Cerebellar cortex (tissue), 1 donor: ENCODE measurements at regions not wholly inside any gene's neighbourhood (a gene's known extent, or its start where the extent isn't known, plus 50 kb on each side); places are given as distances from the start of the nearest gene placed in this dataset.

Source experiments
- DNase-seq: peaks from one replicate; pipeline ENCODE4 v3.0.0-alpha.2; 2015; ENCODE audit warnings: low spot score

DNA sequence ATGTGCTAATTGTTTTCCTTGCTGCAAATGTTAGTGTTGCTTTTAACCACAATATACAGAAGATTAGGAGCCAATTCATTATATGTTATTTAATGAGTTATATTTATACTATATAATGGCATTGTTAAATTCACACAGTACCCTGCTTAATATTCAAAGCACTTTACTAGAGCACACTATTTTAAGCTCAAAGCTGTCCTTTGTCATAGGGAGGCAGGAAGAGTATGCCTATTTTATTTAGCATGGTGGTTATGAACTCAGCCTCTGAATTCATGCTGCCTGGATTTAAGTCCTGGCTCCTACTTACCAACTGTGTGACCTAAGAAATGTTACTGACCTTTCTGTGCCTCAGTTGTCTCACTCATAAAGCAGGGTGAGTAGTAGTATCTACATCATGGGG is 80.5 kb downstream of the FASTKD2 start:
- no peak for DNase-seq

DNA sequence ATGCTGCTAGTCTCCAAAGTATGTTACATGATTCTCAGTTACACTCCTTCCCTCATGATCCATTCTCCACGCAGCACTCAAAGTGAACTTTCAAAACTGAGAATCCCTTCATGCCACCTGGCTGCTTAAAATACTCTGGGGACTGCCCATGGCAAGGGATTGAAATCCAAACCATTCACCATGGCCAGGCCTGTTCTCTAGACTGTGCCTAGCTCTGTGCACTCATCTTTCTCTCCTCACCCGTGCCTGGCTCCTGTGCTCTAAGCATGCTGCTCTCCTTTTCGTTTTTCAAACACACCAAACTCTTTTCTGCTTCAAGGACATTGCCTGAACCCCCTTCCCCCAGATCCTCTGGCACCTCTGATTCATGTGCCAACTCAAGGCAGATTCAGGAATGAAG is 80.9 kb downstream of the FASTKD2 start:
- DNase-seq: no peak

DNA sequence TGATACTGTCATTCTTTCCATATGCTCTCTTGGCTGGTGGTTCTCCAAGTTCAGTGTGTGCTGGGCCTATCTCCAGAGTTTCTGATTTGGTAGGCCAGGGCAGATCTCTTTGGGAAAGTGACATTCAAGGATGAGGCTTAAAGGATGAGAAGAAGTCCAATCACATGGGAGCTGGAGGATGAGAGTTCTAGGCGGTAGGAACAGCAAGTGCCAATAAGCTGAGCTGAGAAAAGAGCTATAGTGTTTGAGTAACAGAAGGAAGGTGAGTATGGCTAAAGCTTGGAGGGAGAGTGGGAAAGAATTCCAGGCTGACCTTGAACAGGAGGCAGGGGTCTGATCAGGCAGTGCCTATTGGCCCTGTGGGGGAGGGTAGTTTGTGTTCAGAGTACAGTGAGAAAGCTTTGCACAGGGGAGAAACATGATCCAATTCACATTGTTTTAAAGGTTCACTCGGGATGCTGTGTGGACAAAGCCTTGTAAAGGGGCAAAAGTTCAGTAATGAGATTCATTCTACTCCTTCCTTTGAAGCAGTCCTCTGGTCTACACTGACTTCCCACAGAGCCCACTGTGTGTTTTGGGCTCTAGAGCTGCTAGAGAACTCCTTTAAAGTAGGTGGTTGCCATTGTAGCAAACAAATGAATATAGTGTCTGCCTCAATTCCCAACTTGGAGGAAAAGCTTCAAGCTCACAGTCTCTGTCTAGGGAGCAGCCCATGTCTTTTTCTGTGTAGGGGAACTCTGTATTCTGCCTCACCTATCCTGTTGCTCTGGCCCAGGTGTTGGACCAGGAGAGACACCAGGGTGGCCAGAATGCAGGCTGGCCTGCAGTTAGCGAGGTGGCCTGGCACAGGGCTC is 81.8 kb downstream of the FASTKD2 start:
- DNase-seq: peak; percentile 84

DNA sequence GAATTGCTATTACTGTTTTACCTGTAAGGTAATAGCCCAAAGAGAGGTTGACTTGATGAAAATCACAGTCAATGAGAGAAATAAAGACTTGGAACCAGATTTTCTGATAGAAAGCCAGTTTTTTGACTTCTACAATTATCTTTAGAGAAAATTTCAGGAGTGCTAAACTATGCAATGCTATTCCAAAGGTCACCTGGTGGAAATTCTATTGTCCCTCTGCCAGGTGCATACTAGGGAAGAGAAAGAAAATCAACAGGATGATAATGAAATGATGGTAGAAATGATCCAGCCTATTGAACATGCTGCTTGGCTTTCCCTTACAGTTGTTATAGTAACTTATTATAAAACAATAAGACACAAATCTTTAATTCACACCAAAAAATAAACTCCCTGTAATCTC is 85.0 kb downstream of the FASTKD2 start:
- DNase-seq: no peak

DNA sequence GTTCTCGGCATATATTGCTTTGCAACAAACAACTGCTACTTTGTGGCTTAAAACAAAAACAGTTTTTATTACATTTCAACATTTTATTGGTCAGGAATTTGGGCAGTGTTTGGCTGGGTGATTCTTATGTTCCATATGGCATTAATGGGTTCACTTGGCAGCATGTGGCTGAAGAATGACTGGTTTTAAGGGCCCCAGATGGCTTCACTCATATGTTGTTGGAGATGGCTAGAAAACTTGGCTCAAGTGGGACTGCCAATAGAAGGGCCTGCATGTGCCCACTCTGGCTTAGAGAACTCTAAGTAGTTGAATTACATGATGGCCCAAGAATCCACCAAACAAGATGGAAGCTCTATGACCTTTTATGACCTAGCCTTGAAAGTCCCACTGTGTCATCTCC is 86.1 kb downstream of the FASTKD2 start:
- peak; percentile 62 for DNase-seq

DNA sequence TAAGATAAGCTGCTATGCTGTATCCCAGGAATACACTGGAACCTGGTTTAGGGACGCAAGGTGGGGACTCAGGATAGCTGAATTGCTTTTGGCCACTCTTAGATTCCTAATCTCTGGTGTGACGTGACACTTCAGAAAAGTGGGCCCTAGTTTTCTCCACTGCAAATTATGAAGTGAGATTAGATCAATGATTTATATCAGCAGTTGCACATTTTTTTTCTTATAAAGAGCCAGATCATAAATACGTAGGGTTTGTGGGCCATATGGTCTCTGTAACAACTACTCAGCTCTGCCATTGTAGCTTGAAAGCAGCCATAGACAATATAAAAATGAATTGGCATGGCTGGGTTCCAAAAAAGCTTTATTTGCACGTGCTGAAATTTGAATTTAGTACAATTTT is 85.4 kb upstream of the CPO start:
- DNase-seq: no peak

DNA sequence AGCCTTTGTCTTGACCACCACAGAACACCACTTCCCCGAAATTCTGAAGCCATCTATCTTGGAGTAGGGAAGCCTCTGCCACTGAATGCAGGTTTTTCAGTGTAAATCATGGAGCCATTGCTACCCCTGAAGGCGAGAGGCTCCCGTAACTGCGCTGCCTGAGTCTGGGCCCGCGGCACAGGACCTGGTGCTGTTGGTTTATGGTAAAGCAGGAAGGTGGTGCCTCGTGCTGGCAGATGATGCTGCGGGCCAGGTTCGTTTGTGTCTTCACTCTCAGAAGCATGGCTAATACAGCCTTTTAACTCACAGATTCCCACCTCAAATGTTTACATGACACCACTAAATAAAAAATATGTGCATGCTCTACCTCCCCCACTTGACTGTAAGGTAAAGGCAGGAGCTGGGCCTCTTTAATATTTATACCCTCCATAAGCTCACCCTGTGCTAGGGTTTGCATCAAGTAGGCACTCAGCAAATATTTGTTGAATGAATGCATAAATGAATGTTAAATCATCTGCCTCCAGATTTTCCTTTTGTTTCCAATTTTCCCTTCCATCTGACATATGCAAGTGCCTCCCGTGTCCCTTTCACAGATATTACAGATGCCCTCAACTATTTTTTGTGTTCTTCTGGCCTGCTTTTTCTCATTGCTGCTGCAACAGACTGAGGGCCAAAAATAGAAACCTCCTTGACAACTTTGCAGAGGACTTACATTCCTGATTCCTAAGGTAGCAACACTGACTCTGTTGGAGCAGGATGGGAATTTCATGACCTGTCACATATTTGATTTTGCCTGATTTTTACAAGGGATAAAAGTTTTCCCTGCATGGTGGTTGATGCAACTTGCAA is 83.5 kb upstream of the CPO start:
- DNase-seq: no peak

DNA sequence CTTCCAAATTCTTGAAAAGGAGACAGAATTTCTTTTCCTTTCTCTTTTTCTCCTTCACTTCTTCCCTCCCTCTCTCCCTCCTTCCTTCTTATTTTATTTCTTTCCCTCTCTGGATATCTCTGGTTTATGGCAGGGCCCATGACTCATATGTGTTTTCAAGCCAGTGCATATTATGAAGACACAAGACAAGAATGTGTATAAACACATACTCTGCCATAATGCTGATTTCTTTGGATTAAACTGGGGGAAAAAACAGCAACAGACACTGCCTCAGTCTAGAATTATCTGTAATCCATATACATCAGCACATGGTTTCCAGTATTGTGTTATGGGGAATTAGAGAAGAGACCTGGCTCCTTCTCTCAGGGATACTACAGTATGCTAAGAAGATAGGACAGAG is 82.8 kb upstream of the CPO start:
- no peak for DNase-seq

DNA sequence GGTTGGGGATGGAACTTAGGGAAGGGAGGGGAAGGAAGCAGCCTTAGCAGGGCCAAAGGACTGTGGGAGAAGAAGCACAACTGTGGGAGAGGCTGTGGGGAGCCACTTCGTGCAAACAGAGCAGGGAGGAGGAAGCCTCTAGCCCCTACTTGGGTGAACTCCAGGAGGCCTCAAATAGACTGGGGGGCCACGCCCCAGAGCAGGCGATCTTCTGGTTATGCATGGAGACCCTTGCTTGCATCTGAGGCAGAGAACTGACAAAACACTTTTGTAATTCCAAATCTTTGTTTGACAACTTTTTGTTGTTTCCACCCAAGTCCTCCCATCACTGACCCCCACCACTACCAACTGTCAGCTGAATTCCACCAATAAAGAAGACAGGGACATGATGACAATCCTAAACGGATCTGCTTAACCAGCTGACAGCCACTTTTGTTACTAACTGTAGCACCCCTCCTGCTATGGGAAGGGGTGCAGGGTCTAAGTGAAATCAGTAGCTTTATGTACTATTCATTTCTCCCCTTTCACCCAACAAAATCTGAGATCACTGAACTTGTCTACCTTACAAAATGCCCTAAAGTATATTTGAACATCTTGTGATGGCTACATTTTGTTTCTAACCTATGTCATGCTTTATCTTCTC is 80.5 kb upstream of the CPO start:
- no peak for DNase-seq

DNA sequence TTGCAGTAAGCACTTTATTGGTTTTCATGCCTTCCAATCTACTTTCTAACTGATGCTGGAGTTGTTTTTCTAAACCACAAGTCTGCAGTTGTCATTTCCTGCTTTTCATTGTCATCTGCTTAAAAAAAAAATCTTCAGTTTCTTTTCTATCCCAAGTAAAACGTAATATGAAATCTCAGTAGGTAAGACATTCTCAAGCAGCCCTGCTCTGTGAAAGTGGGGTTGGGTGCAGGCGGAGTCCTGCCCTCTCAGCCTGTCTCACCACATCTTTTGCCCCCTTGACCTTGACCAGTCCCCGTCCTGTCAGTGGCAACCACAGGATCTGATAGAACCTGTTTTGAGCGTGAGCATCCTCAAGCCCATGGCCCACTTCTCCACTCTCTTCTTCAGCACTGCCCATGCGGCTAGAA is 80.0 kb upstream of the CPO start:
- DNase-seq: no peak

DNA sequence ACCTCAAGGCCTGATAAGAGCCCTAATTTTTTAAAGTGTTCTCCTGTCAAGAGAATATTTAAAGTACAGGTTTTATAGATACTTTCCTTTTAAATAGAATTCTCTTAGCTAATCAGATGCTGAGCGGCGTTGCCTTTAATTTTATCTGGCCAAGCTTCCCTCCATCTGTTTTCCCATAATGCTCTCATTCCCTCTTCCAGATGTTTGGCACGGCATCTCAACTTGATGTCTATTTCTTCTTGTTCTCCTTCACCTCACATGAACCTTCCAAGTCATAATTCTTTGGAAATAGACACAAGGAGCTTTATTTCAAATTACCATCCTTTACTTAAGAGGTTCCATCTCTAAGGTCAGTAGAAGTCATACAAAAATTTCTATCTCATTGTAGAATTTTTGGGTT is 76.1 kb upstream of the CPO start:
- no peak for DNase-seq

DNA sequence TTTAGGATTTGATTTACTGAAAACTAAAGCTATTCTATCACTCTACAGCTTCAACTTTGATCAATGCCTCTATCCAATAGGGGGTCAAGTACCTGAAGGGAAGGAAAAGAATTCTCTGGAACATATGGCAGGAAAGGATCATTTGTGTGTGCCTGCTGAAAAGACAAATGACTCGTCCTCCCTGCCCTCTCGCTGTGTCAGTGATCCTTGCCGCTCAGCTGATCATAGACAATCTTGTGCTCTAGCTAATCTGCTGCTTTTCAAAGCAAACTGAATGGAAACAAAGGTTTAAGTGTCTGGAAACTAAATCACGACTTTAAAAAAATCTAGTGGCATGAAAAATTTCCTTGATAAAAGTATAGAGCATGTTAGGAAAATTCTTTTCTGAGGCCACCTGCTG is 75.6 kb upstream of the CPO start:
- no peak for DNase-seq

DNA sequence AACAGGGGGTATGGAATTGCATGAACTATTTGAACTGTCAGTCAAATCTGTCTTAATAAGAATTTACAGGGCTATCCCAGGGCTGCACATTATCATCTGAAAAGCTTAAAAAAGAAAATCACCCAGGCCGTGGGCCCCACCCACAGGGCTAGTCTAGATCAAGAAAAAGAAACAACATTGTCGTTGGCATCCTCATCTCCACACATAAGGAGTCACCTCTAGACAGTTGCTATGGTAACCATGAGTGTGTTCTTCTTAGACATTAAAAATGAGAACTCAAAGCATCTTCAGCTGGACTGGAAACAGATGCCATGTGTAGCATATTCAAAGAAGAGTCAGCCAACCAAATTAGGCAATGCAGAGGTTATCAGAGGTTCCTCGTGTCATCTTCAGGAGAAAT is 72.3 kb upstream of the CPO start:
- DNase-seq: no peak

DNA sequence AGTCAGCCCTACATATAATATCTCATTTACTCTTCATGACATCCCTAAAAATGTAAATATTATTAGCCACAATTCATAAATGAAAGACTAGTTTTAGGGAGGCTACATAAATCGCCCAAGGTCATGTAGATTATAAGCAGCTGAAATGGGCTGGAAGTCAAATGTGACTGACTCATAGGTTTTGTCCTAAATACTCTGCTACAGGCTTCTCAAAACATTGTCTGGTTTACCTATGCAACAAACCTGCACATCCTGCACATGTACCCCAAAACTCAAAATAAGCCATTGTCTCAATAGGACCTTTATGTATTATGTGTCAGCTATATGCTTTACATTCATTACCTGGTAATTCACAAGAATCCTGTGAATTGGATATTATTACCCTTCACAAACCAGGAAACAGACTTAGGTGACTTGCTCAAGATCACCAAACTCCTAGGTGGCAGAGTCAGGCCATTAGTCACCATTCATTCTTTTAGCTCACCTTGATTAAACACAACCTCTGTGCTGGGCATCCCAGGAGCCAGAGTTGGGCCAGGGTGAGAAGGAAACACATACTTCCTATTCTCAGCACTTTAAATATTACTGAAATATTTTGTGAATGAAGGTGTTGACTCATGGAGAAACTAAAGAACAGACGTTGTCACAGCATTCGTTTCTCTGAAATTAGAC is 69.4 kb upstream of the CPO start:
- DNase-seq: no peak

DNA sequence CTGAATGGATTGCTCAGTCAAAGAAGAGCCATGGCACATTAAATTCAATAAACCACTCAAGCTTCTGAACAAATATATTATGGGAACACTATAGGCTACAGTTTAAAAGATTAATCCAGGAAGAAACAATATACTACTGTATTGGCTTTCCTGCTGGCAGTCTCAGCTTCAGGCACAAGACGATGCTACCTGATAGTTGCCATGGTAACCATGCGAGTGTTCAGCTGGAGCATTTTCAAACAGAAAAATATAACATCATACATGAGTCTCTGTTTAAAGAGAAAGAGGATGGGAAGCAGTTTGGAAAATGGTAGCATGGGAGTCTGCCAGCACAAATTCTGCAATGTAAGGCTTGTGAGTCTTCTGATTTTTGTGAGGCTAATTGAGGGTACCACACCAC is 65.9 kb upstream of the CPO start:
- peak; percentile 52 for DNase-seq

DNA sequence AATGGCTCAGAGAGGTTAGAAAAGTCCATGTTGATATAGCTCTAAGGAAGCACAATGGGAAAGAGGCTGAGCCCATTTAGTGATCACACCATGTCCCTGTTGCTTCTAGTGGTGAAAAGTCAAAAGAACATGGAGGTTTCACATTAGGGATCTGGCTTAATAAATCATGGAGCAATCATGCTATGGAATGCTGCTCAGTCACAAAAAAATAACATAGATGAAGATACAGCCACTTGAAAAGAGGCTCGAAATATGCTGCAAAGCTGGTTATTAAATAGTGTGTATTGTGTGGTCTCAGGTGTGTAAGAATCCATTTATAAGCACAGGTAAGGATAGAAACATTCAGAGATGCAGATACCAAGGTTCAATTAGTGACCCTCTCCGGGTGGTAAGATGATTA is 63.6 kb upstream of the CPO start:
- DNase-seq: no peak

DNA sequence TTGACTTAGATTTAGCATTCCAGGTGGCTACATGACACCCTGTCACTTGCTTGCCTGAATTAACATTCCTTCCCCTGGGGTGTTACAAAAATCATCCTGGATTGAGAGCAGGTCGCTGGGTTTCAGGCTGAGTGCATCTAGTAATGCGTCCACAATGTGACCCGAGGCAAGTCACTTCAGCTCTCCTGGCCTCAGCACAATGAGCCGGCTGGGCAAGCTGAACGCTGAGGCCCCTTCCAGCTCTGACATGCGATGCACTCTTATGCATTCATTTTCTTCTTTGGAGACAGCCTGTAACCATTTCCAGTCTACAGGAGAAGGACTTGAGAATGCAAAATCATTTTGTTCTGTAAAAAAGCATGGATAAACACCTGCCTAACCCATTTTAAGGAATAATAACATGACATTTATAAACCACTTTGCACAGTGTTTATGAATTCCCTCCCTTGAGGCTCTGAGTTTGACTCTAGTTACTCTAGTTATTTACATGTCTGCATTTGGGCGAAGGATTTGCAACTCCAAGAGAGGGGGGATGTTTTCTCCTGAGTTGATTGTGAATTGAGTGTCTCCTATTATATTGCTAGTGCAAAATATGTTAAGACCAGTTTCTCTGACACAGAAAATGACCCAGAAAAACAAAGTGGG is 63.0 kb upstream of the CPO start:
- peak; percentile 7 for DNase-seq

DNA sequence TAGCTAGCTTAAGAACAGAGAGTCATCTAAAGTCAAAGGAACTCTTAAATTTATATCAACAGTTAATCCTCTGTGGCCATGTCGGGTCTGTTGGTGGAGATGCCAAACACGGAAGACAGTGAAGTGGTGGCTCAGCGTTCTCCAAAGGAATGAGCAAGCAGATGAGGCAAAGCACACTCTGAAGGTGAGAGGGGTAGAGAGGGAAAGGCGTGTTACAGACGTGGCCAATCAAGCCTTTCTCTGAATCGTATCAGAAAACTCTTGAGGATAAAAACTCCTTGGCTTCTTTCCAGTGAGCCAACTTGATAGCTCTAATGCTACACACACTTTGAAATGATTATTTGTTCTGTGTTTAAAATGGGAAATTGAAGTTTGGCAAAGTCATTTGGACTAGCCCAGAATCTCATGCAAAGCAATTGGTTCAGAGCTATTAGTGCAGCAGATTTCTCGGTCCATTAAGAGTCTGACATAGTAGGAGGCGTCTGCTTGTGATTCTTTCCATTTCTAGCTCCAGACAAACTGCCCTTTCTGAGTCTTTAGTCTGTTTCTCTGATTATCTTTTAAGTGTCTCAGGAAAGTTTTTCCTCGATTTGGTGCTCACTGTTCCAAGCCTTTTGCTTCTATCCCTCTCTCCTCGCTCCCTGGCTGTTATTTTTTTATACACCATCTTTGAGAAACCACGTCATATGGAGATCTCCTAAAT is 57.5 kb upstream of the CPO start:
- DNase-seq: no peak

DNA sequence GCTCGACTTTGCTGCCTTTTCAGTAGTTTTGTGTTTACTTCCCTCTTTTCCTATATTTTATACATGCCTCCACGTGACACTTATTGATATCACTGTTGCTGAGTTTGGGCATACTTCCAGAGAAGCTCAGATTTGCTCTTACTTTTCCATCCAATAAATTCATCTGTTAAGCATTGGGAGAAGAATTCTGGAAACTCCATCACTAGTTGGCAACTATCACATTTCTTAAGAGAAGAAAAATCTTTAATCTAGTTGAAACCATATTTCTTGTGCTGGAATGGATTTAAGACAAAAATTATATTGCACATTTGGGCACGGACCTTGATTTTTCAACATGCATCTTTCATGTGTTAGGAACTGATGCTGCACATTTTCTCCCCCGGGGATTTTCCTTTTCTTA is 52.6 kb upstream of the CPO start:
- DNase-seq: no peak

DNA sequence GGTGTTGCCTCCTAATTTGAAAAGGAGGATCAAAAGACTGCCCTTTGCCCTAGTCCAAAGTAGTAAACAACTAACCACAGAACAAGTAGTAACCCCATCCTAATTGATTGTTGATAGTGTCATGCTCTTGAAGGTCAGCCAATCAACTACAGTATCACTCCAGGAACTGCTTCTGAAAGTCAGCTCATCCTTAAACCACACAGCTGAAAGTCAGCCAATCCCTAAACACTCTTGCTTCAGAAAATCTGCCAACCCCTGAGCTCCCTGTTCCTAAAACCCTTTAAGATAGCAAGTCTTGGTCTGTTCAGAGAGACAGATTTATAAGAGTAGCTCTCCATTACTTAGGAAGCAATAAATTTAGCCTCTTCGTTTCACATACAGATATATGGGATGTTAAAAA is 51.6 kb upstream of the CPO start:
- DNase-seq: no peak
